Cardiac muscle cell (in vitro differentiated cells and primary cell): ENCODE measurements at regions not wholly inside any gene's neighbourhood (a gene's known extent, or its start where the extent isn't known, plus 50 kb on each side); places are given as distances from the start of the nearest gene placed in this dataset.
"Not testable (repeated sequence)": the region's sequence is repeated elsewhere in the genome, so short reads cannot be mapped to it uniquely, and the experiment has no call there.

Experiments used
- DNase-seq, 2 donors: peaks; one replicate each; pipeline versions ENCODE4 v3.0.0 to v3.0.0-alpha.2; 2010 to 2017; ENCODE audit warnings: low read depth in 1 of 2, low spot score in 1 of 2
- H3K27ac ChIP-seq: fragments of 200-600 bp; sonication (generic); 2 replicates; pipeline ENCODE4 v1.5.1; 2016
- H3K27me3 ChIP-seq: fragments of 200-600 bp; sonication (generic); 2 replicates; pipeline ENCODE4 v1.6.0; 2016; ENCODE audit warnings: control low read depth
- H3K36me3 ChIP-seq: fragments of 200-600 bp; sonication (generic); 2 replicates; pipeline ENCODE4 v1.5.1; 2016; ENCODE audit warnings: control low read depth
- H3K4me1 ChIP-seq: fragments of 200-600 bp; sonication (generic); 2 replicates; pipeline ENCODE4 v1.8.1; 2017; ENCODE audit warnings: low read depth, mild to moderate bottlenecking, mixed run types
- H3K4me3 ChIP-seq: fragments of 200-600 bp; sonication (generic); 2 replicates; pipeline ENCODE4 v1.5.1; 2016; ENCODE audit warnings: mild to moderate bottlenecking
- H3K9me3 ChIP-seq: fragments of 200-600 bp; sonication (generic); 2 replicates; pipeline ENCODE4 v1.5.1; 2017; ENCODE audit warnings: low read depth, mild to moderate bottlenecking, control low read depth
- TF ChIP-seq, protein P1 (sequence below): IDR thresholded peaks from 2 replicates; pipeline ENCODE4 v1.5.1; 2012; ENCODE audit warnings: low read depth, mild to moderate bottlenecking, low read length

- H3K4me3 ChIP-seq, result no peak overlapping the region
- TF ChIP-seq, protein P1, sequence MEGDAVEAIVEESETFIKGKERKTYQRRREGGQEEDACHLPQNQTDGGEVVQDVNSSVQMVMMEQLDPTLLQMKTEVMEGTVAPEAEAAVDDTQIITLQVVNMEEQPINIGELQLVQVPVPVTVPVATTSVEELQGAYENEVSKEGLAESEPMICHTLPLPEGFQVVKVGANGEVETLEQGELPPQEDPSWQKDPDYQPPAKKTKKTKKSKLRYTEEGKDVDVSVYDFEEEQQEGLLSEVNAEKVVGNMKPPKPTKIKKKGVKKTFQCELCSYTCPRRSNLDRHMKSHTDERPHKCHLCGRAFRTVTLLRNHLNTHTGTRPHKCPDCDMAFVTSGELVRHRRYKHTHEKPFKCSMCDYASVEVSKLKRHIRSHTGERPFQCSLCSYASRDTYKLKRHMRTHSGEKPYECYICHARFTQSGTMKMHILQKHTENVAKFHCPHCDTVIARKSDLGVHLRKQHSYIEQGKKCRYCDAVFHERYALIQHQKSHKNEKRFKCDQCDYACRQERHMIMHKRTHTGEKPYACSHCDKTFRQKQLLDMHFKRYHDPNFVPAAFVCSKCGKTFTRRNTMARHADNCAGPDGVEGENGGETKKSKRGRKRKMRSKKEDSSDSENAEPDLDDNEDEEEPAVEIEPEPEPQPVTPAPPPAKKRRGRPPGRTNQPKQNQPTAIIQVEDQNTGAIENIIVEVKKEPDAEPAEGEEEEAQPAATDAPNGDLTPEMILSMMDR, result no peak
- DNase-seq, result no peak
Measured at GRCh38 chr4:97038146-97038516, 1105.1 kb downstream of the STPG2 start.

DNA sequence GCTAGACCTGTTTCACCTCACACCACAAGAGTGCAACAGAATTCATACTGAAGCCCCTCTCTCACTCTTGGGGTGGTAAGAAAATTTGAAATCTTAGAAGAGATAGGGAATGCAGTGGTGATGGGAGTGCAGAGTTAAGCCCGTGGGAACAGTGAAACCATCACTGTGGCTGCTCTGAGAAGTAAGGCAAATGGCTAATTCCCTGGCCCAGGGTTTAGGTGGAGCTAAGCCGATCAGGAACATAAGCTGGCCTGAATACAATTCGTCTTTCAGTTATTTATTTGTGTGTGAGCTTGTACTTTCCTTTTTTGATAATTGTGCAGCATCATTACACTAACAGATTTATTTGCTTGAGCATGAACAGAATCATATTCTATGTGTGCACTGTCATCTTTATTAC, 1070.6 kb downstream of the STPG2 start:
- TF ChIP-seq, protein P1, result no peak
- H3K4me1 ChIP-seq, result no peaks in the 10 kb centered on the region

More at GRCh38 chr4:97038146-97038516, 1105.1 kb downstream of the STPG2 start:
- no peaks in the 10 kb centered on the region for H3K27me3 ChIP-seq
- H3K9me3 ChIP-seq, result no peaks in the 10 kb centered on the region
- no peak overlapping the region for H3K27ac ChIP-seq
- H3K4me1 ChIP-seq, result no peaks in the 10 kb centered on the region
- H3K36me3 ChIP-seq, result no peaks in the 10 kb centered on the region

GRCh38 chr4:97073194-97073593, 1070.1 kb downstream of the STPG2 start:
- Histone ChIP-seq H3K4me1 (no peaks in the 10 kb centered on the region), H3K27me3 (no peaks in the 10 kb centered on the region), H3K27ac (no peak overlapping the region), H3K4me3 (no peak overlapping the region), H3K36me3 (no peaks in the 10 kb centered on the region), H3K9me3 (no peaks in the 10 kb centered on the region)
- TF ChIP-seq, protein P1, result no peak
- DNase-seq, result no peak

More for the DNA sequence above, 1070.6 kb downstream of the STPG2 start:
- Histone ChIP-seq H3K36me3 (no peaks in the 10 kb centered on the region), H3K4me3 (no peak overlapping the region), H3K27me3 (no peaks in the 10 kb centered on the region), H3K27ac (no peak overlapping the region), H3K9me3 (no peaks in the 10 kb centered on the region)
- no peak for DNase-seq

DNA sequence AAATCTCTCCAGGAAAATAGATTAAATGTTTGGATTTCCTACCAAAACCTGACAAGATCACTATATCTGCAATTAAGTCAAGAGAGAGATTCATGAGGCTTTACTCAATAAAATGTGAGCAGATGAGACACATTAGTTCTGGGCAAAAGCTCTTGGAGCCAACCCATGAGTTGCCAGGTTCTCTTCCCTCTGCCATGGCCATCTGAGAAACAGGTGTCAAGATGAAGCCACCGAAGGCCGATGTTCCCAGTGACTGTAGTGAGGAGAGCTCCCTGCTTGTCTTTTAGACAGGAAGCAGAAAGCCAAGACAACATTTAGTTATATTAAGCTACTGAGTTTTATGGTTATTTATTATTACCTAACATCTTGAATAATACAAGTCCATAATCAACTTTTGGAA, 1068.7 kb downstream of the STPG2 start:
- Histone ChIP-seq H3K9me3 (no peaks in the 10 kb centered on the region), H3K36me3 (no peaks in the 10 kb centered on the region), H3K4me3 (no peak overlapping the region), H3K27me3 (no peaks in the 10 kb centered on the region), H3K4me1 (no peaks in the 10 kb centered on the region), H3K27ac (no peak overlapping the region)
- TF ChIP-seq, protein P1, result no peak
- DNase-seq, result no peak

DNA sequence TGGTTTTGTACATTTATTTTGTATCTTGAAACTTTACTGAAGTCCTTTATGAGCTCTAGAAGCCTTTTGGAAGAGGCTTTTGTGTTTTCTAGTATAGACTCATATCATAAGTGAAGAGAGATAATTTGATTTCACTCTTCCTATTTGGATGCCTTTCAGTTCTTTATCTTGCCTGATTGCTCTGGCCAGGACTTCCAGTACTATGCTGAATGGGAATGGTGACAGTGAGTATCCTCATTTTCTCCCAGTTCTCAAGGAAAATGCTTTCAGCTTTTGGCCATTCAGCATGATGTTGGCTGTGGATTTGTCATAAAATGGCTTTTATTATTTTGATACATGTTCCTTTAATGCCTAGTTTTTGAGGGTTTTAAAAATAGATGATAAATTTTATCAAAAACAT, 1061.3 kb downstream of the STPG2 start:
- no peak for DNase-seq
- H3K4me1 ChIP-seq, result no peaks in the 10 kb centered on the region
- no peaks in the 10 kb centered on the region for H3K27me3 ChIP-seq
- no peak overlapping the region for H3K4me3 ChIP-seq
- no peaks in the 10 kb centered on the region for H3K36me3 ChIP-seq
- H3K9me3 ChIP-seq, result no peaks in the 10 kb centered on the region
- TF ChIP-seq, protein P1, result no peak
- H3K27ac ChIP-seq, result no peak overlapping the region

- H3K4me1 ChIP-seq, H3K27me3 ChIP-seq, H3K27ac ChIP-seq, DNase-seq, H3K9me3 ChIP-seq, H3K36me3 ChIP-seq, H3K4me3 ChIP-seq: not testable (repeated sequence)
Measured at GRCh38 chr4:97097036-97097435, 1046.2 kb downstream of the STPG2 start.

DNA sequence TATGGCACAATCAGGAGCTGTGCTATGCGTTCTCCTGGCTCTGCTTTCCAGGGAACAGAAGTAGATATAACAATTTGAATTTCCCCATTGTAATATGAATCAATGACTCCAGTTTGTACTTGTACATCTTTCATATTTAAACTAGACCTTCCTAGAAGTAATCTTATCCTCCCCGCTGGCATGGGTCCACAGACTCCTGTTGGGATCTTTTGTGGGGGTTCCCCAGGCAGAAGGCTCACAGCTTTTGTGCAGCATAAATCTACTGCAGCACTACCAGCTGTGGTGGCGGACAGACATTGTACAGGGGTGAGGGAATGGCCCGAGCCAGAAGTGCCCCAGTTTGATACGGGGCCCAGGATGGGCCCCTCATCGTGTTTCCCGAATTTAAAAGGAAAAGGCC, 1042.1 kb downstream of the STPG2 start:
- not testable (repeated sequence) for H3K9me3 ChIP-seq, H3K36me3 ChIP-seq, H3K4me3 ChIP-seq, H3K27me3 ChIP-seq, H3K27ac ChIP-seq, DNase-seq, H3K4me1 ChIP-seq
